GM18502 (cell line): ENCODE measurements at regions not wholly inside any gene's neighbourhood (a gene's known extent, or its start where the extent isn't known, plus 50 kb on each side); places are given as distances from the start of the nearest gene placed in this dataset.
"Not testable (repeated sequence)": the region's sequence is repeated elsewhere in the genome, so short reads cannot be mapped to it uniquely, and the experiment has no call there.

Source experiments
- ATAC-seq: cut with Tn5 transposase; IDR thresholded peaks from one replicate; pipeline ENCODE4 v1.9.1; 2021; ENCODE audit warnings: mild to moderate bottlenecking; ENCODE audit not compliant: unreplicated experiment, poor library complexity

DNA sequence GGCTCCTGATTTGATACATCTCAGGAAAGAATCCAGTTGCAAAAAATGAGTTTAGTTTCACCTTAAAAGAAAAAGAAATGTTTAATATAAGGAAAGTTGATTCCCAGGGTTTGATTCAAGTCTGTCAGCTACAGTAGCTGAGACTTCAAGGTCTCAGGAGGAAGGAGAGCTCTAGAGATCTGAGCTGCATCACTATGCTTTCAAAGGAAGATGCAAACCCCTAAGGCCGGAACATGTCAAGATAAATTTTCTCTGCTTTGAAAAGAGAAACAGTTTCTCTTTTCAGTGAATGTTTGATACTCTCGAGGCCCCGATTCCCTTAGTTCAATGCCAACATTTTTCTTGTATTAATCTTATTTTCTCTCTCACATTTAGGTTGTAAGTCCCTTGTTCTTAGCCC, 128.6 kb downstream of the RGPD3 start:
- ATAC-seq: no peak

DNA sequence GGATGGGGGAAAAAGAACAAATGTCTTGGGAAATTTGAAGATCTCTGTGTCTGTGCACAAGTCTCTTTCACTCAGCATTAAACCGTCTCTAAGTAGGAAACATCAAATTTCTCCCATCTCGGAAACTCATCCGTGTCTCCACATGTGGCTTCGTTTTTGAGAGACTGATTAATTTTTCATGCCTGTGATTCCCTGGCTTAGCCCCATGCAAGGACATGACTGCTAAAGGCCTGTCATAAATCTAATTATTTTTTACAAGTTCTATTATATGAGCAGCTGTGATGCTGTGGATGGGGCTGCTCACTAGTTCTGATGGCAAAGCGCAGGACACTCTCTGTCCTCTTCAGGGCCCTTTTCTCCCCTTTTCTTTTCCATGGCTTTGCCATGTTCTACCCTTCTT, 129.1 kb downstream of the RGPD3 start:
- no peak for ATAC-seq

DNA sequence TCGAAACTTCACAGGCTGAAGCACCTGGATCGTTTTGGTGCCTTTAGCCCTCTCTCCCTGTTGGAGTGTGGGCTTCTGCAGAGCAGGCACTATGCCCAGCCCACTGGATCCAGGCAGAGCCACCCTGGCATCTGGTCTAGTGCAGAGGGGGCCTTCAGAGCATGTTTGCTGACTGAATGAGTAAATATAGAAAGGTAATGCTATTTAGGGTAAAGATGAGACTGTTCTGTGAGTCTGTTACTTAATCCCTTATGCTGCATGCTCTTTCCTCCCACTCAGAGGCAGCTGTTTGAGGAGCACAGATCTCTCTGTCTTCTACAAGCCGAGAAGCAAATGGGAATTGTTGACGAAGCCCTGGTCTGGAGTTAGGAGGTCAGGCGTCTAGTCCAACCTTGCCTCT, 130.2 kb downstream of the RGPD3 start:
- ATAC-seq: no peak

DNA sequence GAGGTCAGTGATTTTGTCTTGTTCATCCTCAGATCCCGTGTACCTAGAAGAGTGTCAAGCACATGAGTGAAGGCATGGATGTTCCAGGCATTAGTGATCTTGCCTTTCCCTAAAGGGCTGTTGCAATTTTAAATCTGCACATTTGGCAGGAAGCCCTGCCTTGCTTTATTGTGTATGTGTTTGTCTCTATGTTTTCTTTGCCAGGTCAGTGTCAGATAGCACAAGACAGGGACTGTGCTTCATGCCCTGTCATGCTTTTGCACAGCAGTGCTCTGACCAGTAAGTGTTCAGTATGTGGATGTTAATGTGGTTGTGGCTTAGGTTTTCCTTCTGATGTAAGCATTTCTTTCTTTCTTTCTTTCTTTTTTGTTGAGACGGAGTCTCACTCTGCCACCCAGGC, 131.5 kb downstream of the RGPD3 start:
- no peak for ATAC-seq

DNA sequence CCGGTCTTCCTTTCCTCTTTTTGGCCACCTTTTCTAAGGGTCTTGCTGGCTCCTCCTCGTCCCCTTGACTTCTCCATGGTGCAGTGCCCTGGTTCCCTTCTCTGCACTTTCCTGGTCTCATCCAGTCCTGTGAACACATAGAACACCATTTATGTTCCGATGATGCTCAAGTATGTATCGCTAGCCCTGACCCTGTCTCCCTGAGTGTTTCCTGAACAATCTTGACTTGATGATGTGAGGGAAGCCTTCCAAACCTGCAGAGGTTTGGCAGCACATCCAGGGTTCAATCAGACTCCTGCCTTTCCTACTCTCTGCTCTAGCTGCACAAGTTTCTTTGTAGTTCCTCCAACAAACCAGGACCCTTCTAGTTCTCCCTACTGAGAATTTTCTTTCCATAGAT, 132.1 kb downstream of the RGPD3 start:
- no peak for ATAC-seq

DNA sequence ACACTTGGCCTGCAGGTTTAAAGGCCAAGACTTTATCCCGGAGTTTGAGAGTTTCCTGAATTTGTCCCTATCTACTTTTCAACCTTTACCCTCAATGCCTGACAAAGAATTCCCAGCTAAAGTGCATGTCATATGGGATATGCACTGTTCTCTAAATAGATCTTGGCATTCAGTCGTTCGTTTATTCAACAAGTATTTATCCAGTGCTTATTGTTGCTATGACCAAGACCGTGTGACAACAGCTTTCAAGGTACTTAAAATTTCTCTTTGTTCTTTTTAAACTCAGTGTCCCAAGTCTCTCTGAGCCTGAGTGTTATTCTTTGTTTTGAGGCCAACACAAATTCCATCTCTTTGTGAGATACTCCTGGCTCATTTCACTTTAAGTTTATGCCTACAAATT, 133.4 kb downstream of the RGPD3 start:
- no peak for ATAC-seq

DNA sequence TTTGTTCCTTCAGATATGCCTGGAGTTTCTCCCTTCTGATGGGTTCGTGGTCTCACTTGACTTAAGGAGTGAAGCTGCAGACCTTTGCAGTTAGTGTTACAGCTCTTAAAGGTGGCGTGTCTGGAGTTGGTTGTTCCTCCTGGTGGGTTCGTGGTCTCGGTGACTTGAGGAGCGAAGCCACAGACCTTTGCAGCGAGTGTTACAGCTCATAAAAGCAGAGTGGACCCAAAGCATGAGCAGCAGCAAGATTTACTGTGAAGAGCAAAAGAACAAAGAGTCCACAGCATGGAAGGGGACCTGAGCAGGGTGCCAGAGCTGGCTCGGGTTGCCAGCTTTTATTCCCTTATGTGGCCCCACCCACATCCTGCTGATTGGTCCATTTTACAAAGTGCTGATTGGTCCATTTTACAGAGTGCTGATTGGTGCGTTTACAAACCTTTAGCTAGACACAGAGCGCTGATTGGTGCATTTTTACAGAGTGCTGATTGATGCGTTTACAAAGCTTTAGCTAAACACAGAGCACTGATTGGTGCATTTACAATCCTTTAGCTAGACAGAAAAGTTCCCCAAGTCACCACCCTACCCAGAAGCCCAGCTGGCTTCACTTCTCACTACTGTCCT, 134.8 kb downstream of the RGPD3 start:
- not testable (repeated sequence) for ATAC-seq

DNA sequence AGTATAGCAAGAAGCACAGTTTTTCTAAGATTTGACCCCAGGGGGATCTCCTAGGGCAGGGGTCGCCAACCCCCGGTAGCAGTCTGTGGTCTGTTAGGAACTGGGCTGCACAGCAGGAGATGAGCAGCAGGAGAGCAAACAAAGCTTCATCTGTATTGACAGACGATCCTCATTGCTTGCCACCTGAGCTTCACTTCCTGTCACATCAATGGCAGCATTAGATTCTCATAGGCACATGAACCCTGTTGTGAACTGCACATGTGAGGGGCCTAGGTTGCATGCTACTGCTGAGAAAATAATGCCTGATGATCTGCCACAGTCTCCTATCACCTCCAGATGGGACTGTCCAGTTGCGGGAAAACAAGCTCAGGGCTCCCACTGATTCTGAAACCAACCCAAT, 136.2 kb downstream of the RGPD3 start:
- no peak for ATAC-seq

DNA sequence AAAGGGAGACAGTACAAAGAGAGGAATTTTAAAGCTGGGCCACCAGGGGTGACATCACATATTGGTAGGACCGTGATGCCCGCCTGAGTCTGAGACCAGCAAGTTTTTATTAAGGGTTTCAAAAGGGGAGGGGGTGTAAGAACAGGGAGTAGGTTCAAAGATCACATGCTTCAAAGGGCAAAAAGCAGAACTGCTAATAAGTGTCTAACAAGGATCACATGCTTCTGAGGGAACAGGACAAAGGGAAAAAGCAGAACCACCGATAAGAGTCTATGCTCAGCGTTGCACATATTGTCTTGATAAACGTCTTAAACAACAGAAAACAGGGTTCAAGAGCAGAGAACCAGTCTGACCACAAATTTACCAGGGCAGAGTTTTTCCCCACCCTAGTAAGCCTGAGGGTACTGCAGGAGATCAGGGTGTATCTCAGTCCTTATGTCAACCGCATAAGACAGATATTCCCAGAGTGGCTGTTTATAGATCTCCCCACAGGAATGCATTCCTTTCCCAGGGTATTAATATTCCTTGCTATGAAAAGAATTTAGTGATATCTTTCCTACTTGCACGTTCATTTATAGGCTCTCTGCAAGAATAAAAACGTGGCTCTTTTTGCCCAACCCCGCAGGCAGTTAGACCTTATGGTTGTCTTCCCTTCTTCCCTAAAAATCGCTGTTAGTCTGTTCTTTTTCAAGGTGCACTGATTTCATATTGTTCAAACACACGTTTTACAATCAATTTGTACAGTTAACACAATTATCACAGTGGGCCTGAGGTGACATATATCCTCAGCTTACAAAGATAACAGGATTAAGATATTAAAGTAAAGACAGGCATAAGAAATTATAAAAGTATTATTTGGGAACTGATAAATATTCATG, 136.5 kb upstream of the UXS1 start:
- not testable (repeated sequence) for ATAC-seq

DNA sequence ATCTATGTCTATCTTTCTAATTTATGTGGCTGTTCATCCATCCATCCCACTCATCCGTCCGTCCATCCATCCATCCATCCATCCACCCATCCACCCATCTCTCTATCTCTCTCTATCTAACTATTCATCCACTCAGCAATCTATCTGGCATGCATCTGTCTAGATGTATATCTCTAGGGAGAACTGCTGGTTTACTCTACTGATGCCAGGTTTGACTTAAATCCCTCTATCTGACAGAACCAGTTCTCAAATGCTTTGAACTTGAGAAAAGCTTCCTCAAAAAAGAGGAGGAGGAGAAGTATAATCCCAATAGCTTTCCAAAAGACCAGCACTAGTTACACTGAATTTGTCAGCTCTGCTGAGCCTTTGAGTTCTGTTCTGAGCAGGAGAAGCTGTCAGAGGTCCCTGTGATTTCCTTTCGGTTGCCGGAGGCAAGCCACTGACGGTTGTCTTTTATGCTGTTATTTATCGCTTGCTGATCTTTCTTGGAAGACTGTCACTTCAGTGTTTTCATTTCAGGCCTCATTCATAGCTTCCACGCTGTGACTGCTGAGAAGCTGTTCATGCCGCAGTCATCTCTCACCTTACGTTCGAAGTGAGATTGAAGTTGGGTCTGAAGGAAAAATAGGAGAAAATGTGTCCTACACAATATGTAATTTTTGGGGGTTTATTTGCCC, 129.4 kb upstream of the UXS1 start:
- no peak for ATAC-seq

DNA sequence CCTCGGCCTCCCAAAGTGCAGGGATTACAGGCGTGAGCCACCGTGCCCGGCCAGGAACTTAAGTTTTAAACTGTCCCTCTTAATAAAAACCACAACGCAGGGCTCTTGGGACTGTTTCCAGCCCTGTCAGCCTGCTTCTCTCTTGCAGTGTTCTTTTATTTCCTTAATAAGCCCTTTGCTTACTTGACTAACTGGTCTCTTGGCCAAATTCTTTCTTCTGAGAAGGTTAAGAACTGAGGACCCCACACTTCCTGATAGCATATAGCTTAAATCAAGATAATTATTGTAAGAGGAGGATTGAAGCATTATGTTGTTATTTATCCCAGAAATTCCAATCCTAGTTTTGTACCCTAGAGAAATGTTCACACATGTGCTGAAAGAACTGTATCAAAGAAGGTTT, 128.2 kb upstream of the UXS1 start:
- ATAC-seq: no peak

DNA sequence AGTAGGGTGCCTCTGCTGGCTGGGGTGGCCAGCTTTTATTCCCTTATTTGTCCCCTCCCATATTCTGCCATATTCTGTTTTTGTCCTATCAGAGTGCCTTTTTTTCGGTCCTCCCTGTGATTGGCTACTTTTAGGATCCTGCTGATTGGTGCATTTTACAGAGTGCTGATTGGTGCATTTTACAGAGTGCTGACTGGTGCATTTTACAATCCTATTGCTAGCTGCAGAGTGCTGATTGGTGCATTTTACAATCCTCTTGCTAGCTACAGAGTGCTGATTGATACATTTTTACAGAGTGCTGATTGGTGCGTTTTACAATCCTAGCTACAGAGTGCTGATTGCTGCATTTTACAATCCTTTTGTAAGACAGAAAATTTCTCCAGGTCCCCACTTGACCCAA, 126.3 kb upstream of the UXS1 start:
- ATAC-seq: not testable (repeated sequence)

DNA sequence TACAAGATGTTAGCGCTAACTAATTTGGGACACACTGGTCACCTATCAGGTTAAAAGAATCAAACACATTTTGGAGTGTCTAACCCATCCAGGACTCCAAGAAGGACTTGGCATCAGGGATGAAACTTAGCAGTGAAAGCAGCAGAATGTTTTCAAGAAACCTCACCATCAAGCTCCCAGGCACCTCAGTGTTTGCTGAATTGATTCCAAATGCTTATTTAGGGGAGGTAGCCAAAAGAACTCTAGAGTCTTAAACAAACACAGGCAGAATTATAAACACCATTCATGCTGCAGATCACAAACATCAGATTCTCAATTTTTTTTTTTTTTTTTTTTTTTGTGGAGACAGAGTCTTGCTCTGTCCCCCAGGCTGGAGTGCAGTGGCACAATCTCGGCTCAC, 122.8 kb upstream of the UXS1 start:
- ATAC-seq: no peak

DNA sequence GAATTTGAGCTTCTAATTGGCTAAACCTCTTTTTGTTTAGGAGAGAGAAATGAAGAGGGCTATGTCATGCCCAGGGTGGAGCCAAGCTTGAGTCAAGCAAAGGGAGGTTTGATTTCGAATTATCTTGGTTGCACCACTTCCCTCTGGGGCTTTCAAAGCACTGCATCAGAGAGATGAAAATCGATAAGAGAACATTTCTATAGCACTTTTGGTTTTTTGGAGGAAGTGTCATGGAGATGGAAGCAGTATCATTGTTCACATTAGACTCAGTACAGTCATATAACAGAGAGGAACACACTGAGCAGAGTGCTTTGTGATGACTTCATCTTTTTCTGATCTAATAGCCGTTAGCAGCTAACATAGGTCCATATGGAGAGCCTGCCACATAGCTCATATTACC, 120.3 kb upstream of the UXS1 start:
- no peak for ATAC-seq

DNA sequence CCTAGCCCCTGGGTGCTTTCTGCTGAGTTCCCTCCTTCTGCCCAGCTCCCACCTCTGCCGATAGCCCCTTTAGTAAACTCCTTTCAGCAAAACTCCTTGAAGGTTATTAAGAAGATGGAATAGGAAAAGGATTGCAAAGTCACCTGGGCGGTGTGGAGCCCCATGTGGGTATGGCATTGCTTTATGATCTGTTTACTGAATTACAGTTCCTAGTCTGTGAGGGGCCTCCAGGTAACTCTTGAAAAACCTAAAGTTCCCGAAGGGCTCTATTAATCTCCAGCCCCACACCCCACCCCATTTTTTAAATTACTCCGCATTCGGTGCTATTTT, 116.9 kb upstream of the UXS1 start:
- no peak for ATAC-seq

DNA sequence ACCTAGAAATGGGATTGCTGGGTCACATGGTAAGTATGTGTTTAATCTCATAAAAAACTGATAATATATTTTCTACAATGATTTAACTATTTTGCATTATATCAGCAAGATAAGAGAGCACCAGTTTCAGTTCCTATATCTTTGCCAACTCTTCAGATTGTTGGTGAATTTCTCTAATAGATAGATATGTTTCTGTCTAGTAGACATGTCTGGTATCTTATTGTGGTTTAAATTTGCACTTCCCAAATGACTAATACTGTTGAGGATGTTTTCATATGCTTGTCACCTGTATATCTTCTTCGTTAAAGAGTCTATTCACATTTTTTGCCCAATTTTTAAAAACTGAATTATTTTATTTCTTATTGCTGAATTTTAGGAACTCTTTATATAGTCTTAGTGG, 113.8 kb upstream of the UXS1 start:
- ATAC-seq: peak; percentile 85

DNA sequence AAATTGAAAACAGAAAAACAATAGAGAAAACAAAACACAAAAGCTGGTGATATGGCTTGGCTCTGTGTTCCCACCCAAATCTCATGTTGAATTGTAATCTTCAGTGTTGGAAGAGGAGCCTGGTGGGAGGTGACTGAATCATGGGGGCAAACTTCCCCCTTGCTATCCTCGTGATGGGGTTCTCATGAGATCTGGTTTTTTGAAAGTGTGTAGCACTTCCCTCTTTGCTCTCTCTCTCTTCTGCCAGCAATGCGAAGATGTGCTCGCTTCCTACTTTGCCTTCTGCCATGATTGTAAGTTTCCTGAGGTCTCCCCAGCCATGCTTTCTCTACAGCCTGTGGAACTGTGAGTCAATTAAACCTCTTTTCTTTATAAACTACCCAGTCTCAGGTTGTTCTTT, 112.3 kb upstream of the UXS1 start:
- no peak for ATAC-seq

DNA sequence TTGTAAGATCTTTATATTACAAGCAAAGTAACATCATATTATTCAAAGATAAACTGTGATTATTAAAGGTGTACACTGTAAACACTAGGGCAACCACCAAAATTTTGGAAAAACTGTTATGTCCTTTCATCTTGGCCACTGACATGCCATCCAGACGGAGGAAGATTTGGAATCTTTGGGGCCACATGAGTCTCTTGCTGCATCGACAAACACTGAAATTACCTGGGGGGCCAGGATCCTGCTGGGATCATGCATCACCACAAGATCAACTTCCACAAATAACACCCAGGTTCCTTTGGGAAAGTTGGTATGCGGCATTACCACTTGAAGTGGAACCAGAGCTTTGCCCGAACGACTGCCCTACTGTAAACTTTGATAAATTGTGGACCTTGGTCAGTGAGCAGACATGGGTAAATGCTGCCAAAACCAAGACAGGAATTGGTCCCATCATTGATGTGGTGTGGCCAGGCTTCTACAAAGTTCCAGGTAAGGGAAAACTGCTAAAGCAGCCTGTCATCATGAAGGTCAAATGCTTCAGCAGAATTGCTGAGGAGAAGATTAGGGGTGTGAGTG, 110.6 kb upstream of the UXS1 start:
- ATAC-seq: no peak

DNA sequence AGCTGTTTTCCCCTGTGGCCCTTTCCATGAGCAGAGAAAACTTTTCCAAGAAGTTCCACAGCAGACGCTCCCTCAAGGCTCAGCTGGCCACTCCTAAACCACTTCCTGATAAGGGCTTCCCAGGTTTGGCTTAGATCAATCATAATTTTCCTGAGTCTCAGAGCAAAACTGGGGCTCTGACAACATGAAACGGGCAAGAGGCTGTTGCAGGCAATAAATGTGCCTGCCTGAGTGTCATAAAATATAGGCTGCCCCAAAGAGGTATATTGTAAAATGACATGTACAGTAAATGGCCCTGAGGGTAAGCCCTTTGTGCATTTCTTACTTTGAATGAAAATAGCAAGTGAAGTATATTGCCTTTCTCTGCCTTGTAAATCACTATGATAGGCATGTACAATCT, 105.6 kb upstream of the UXS1 start:
- ATAC-seq: no peak

DNA sequence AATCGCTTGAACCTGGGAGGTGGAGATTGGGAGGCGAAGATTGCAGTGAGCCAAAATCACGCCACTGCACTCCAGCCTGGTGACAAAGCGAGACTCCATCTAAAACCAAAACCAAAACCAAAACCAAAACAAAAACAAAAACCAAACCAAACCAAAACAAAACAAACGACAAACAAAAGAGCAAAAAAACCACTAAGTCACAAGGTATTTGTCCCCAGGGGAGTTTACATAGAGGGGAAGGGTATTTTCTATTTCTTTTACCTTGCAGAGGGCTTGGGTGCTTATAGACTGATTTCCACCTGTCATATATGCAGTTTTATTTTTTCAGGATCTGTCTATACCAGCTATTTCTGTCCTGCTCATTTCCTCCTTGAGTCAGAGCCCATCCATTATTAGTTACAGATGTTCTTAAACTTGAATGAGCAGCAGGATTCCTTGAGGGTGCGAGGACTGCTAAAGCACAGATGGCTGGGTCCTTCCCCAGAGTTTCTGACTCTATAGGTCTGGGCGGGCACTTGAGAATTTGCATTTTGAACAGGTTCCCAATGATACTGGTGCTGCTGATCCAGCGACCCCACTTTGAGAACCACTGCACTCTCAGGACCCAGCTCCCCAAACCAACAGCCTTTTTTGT, 102.2 kb upstream of the UXS1 start:
- ATAC-seq: no peak

DNA sequence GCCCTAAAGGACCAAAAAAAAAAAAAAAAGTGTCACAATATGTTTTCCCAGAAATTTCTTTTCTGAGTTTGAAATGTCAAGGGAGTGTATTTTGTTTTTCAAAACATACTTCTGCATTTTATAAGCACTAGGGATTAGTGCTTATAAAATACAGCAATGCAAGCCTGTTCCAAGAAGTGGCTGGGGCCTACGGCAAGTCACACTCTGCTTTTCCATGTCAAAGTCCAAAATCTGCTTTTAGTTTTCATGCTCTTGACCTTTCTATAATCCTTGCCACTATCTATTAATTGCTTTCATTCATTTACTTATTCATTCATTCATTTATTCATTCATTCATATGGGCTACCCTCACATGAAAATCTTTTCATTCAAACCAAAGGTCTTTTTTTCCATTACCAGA, 100.1 kb upstream of the UXS1 start:
- no peak for ATAC-seq
